ENCODE measurements at regions not wholly inside any gene's neighbourhood (a gene's known extent, or its start where the extent isn't known, plus 50 kb on each side); places are given as distances from the start of the nearest gene placed in this dataset.

GRCh38 chr1:5343256-5344020 lies 648.8 kb downstream of the NPHP4 start:
- H3K9me2 ChIP-seq (replicated peaks; ENCODE audit: control insufficient read depth, low read length): no peaks in the 10 kb centered on the region
- no peaks in the 10 kb centered on the region for H3K9me3 ChIP-seq (ENCODE audit: control insufficient read depth, insufficient read depth, low read length)
- no peaks in the 10 kb centered on the region for H4K20me1 ChIP-seq (ENCODE audit: control insufficient read depth, insufficient read depth, low read depth, low read length)
- no peaks in the 10 kb centered on the region for H3K36me3 ChIP-seq (ENCODE audit: control insufficient read depth, low read length)
- no peaks in the 10 kb centered on the region for H3F3A ChIP-seq (ENCODE audit: control insufficient read depth, insufficient read depth)
- TF ChIP-seq, protein P1, sequence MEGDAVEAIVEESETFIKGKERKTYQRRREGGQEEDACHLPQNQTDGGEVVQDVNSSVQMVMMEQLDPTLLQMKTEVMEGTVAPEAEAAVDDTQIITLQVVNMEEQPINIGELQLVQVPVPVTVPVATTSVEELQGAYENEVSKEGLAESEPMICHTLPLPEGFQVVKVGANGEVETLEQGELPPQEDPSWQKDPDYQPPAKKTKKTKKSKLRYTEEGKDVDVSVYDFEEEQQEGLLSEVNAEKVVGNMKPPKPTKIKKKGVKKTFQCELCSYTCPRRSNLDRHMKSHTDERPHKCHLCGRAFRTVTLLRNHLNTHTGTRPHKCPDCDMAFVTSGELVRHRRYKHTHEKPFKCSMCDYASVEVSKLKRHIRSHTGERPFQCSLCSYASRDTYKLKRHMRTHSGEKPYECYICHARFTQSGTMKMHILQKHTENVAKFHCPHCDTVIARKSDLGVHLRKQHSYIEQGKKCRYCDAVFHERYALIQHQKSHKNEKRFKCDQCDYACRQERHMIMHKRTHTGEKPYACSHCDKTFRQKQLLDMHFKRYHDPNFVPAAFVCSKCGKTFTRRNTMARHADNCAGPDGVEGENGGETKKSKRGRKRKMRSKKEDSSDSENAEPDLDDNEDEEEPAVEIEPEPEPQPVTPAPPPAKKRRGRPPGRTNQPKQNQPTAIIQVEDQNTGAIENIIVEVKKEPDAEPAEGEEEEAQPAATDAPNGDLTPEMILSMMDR (IDR thresholded peaks at IDR 0.05; ENCODE audit: low read depth, low read length, poor library complexity, severe bottlenecking): no peak
- TF ChIP-seq EZH2phosphoT487 (IDR thresholded peaks at IDR 0.05; ENCODE audit: borderline replicate concordance, low read length): no peak
- H3K27me3 ChIP-seq (ENCODE audit: control insufficient read depth, low read length): no peaks in the 10 kb centered on the region
- no peaks in the 10 kb centered on the region for H3K79me2 ChIP-seq (ENCODE audit: control insufficient read depth, low read length)
- H3K27ac ChIP-seq (ENCODE audit: low read depth, low read length): no peak overlapping the region
- no peaks in the 10 kb centered on the region for H3K4me1 ChIP-seq (ENCODE audit: control insufficient read depth, low read length)
- H3K4me3 ChIP-seq (ENCODE audit: low read length): no peak overlapping the region
- no peak overlapping the region for H3K4me2 ChIP-seq (ENCODE audit: low read length)

- H3K4me2 ChIP-seq (ENCODE audit: low read length): no peak overlapping the region
- no peaks in the 10 kb centered on the region for H3K9me3 ChIP-seq (ENCODE audit: control insufficient read depth, insufficient read depth, low read length)
- H4K20me1 ChIP-seq (ENCODE audit: control insufficient read depth, insufficient read depth, low read depth, low read length): no peaks in the 10 kb centered on the region
- no peaks in the 10 kb centered on the region for H3K36me3 ChIP-seq (ENCODE audit: control insufficient read depth, low read length)
- no peak overlapping the region for H3K27ac ChIP-seq (ENCODE audit: low read depth, low read length)
- H3K4me1 ChIP-seq (ENCODE audit: control insufficient read depth, low read length): no peaks in the 10 kb centered on the region
- no peaks in the 10 kb centered on the region for H3K27me3 ChIP-seq (ENCODE audit: control insufficient read depth, low read length)
- no peak overlapping the region for H3K4me3 ChIP-seq (ENCODE audit: low read length)
- H3K9me2 ChIP-seq (replicated peaks; ENCODE audit: control insufficient read depth, low read length): no peaks in the 10 kb centered on the region
- no peaks in the 10 kb centered on the region for H3K79me2 ChIP-seq (ENCODE audit: control insufficient read depth, low read length)
- TF ChIP-seq EZH2phosphoT487 (IDR thresholded peaks at IDR 0.05; ENCODE audit: borderline replicate concordance, low read length): no peak
- TF ChIP-seq, protein P1 (IDR thresholded peaks at IDR 0.05; ENCODE audit: low read depth, low read length, poor library complexity, severe bottlenecking): no peak
- no peaks in the 10 kb centered on the region for H3F3A ChIP-seq (ENCODE audit: control insufficient read depth, insufficient read depth)
Observed at GRCh38 chr1:5342830-5343229, 649.4 kb downstream of the NPHP4 start.

DNA sequence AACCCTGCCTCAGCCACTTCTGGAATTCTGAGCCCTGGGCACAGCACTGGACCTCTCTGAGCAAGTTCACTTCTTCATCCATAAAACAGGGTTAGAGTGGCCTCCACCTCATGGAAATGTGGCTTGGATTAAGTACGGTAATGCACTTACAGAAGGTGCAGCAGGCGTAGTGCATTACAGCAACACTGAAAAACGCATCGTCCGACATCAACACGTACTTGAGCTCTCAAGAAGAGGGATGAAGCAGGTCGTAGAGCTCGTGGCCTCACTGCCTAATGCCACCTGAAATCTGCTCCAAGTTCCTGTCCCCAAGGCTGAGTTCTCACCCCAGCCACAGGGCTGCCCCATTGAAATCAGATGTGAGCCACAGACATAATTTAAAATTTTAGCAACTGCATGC lies 650.1 kb downstream of the NPHP4 start:
- Histone ChIP-seq H3K4me1 (ENCODE audit: control insufficient read depth, low read length) (no peaks in the 10 kb centered on the region), H4K20me1 (ENCODE audit: control insufficient read depth, insufficient read depth, low read depth, low read length) (no peaks in the 10 kb centered on the region), H3K4me3 (ENCODE audit: low read length) (no peak overlapping the region), H3K9me3 (ENCODE audit: control insufficient read depth, insufficient read depth, low read length) (no peaks in the 10 kb centered on the region), H3K4me2 (ENCODE audit: low read length) (no peak overlapping the region), H3F3A (ENCODE audit: control insufficient read depth, insufficient read depth) (no peaks in the 10 kb centered on the region), H3K27me3 (ENCODE audit: control insufficient read depth, low read length) (no peaks in the 10 kb centered on the region), H3K79me2 (ENCODE audit: control insufficient read depth, low read length) (no peaks in the 10 kb centered on the region), H3K36me3 (ENCODE audit: control insufficient read depth, low read length) (no peaks in the 10 kb centered on the region), H3K27ac (ENCODE audit: low read depth, low read length) (no peak overlapping the region), H3K9me2 (replicated peaks; ENCODE audit: control insufficient read depth, low read length) (no peaks in the 10 kb centered on the region)
- no peak for TF ChIP-seq EZH2phosphoT487 (IDR thresholded peaks at IDR 0.05; ENCODE audit: borderline replicate concordance, low read length)
- TF ChIP-seq, protein P1 (IDR thresholded peaks at IDR 0.05; ENCODE audit: low read depth, low read length, poor library complexity, severe bottlenecking): no peak

Data from DOHH2 (cell line).